ENCODE measurements at regions not wholly inside any gene's neighbourhood (a gene's known extent, or its start where the extent isn't known, plus 50 kb on each side); places are given as distances from the start of the nearest gene placed in this dataset.
"Not testable (repeated sequence)": the region's sequence is repeated elsewhere in the genome, so short reads cannot be mapped to it uniquely, and the experiment has no call there.

GRCh38 chrX:80929251-80929650 lies 119.6 kb upstream of the BRWD3 start:
- TF ChIP-seq PBX3 (IDR thresholded peaks at IDR 0.05): no peak
- no peak for TF ChIP-seq BHLHE40 (IDR thresholded peaks at IDR 0.05; ENCODE audit: low read depth, low read length)
- no peak for TF ChIP-seq HMGXB4 (CRISPR knock-in tag; IDR thresholded peaks at IDR 0.05; ENCODE audit: borderline replicate concordance)
- no peak overlapping the region for H3K4me2 ChIP-seq
- POLR2A ChIA-PET: no interaction called here
- CTCF ChIA-PET: no interaction called here
- ATAC-seq: no peak
- FAIRE-seq: no peak
- WGBS (ENCODE audit: missing lambda C conversion rate): 61% methylated on average over 8 of the region's 8 CpGs
- no peaks in the 10 kb centered on the region for H3K9me3 ChIP-seq
- H3K4me1 ChIP-seq: no peaks in the 10 kb centered on the region
- H3K4me3 ChIP-seq: no peak overlapping the region
- H3K27ac ChIP-seq: no peak overlapping the region
- DNase-seq (ENCODE audit: low read depth in 1 of 2, low spot score in 1 of 2): no peak

- Histone ChIP-seq H3K4me1 (no peaks in the 10 kb centered on the region), H3K27ac (no peak overlapping the region), H3K4me2 (no peak overlapping the region), H3K9me3 (no peaks in the 10 kb centered on the region), H3K4me3 (no peak overlapping the region)
- 3% methylated on average over 1 of the region's 1 CpG for WGBS (ENCODE audit: missing lambda C conversion rate)
- CTCF ChIA-PET: no interaction called here
- no peak for DNase-seq (ENCODE audit: low read depth in 1 of 2, low spot score in 1 of 2)
- no peak for FAIRE-seq
- POLR2A ChIA-PET: no interaction called here
- no peak for TF ChIP-seq RNF2 (IDR thresholded peaks at IDR 0.05; ENCODE audit: borderline replicate concordance, low read depth)
- TF ChIP-seq TP53 (CRISPR knock-in tag; IDR thresholded peaks at IDR 0.05): no peak
- no peak for TF ChIP-seq POLR2AphosphoS2 (conservative IDR thresholded peaks at IDR 0.05; ENCODE audit: low read length)
- TF ChIP-seq HOXB5 (CRISPR knock-in tag; IDR thresholded peaks at IDR 0.05): no peak
- TF ChIP-seq SREBF2 (IDR thresholded peaks at IDR 0.05): no peak
- TF ChIP-seq USF2 (IDR thresholded peaks at IDR 0.05): no peak
- TF ChIP-seq REST (IDR thresholded peaks at IDR 0.05): no peak
- TF ChIP-seq TFCP2L1 (CRISPR knock-in tag; IDR thresholded peaks at IDR 0.05): no peak
- no peak for TF ChIP-seq JUN (IDR thresholded peaks at IDR 0.05)
- TF ChIP-seq ESRRA (IDR thresholded peaks at IDR 0.05; ENCODE audit: borderline replicate concordance, low read length): no peak
- TF ChIP-seq RAD21 (conservative IDR thresholded peaks at IDR 0.05 in 1 of 2, IDR thresholded peaks at IDR 0.05 in 1 of 2): no peak
- ATAC-seq: no peak
Measured at GRCh38 chrX:80917919-80918318, 108.2 kb upstream of the BRWD3 start.

- WGBS (ENCODE audit: missing lambda C conversion rate): 6% methylated on average over 2 of the region's 2 CpGs
- H3K9me3 ChIP-seq; FAIRE-seq; POLR2A ChIA-PET; ATAC-seq; H3K27ac ChIP-seq; H3K4me2 ChIP-seq; DNase-seq (ENCODE audit: low read depth in 1 of 2, low spot score in 1 of 2); H3K4me1 ChIP-seq; H3K4me3 ChIP-seq: not testable (repeated sequence)
- CTCF ChIA-PET: interaction anchor here (0.6 kb wide), 1 partner anchor 13 kb away, joined by 3 read pairs; no protein-coding TSS in a partner anchor
Measured at GRCh38 chrX:80912351-80912750, 102.7 kb upstream of the BRWD3 start.

Data from A549 (cell line).